NB4 (cell line): ENCODE measurements at regions not wholly inside any gene's neighbourhood (a gene's known extent, or its start where the extent isn't known, plus 50 kb on each side); places are given as distances from the start of the nearest gene placed in this dataset.

Experiments
- CTCF ChIP-seq: IDR thresholded peaks from one replicate; pipeline ENCODE4 v1.5.1; 2012; ENCODE audit warnings: low read depth, low read length
- MAX ChIP-seq: IDR thresholded peaks from 2 replicates; pipeline ENCODE4 v1.6.1; 2011; ENCODE audit warnings: low read depth, low read length
- MYC ChIP-seq: IDR thresholded peaks from 2 replicates; pipeline ENCODE4 v1.6.1; 2011; ENCODE audit warnings: low read depth, low read length
- POLR2A ChIP-seq: IDR thresholded peaks from 2 replicates; pipeline ENCODE4 v1.6.1; 2011; ENCODE audit warnings: mild to moderate bottlenecking; ENCODE audit not compliant: insufficient read length; ENCODE audit errors: extremely low read depth

- TF ChIP-seq CTCF = no peak
- no peak for TF ChIP-seq POLR2A
- TF ChIP-seq MYC = no peak
- TF ChIP-seq MAX = no peak
Observed at GRCh38 chr1:5478961-5479360, 513.3 kb downstream of the NPHP4 start.
